IMR-90 (cell line): ENCODE measurements at regions not wholly inside any gene's neighbourhood (a gene's known extent, or its start where the extent isn't known, plus 50 kb on each side); places are given as distances from the start of the nearest gene placed in this dataset.

Experiments
- CHD1 ChIP-seq: IDR thresholded peaks from 2 replicates; pipeline ENCODE4 v1.6.1; 2012; ENCODE audit warnings: low read depth, low read length, improper control_type of control experiment
- MAFK ChIP-seq: IDR thresholded peaks from 2 replicates; pipeline ENCODE4 v1.6.1; 2012; ENCODE audit warnings: low read depth, low read length, improper control_type of control experiment
- POLR2A ChIP-seq: IDR thresholded peaks from 2 replicates; pipeline ENCODE4 v1.6.1; 2012; ENCODE audit warnings: mild to moderate bottlenecking, low read depth, low read length
- TF ChIP-seq, protein P1 (sequence below): conservative IDR thresholded peaks from 2 replicates; pipeline ENCODE4 v1.5.1; 2012; ENCODE audit warnings: mild to moderate bottlenecking, low read depth, low read length, improper control_type of control experiment

DNA sequence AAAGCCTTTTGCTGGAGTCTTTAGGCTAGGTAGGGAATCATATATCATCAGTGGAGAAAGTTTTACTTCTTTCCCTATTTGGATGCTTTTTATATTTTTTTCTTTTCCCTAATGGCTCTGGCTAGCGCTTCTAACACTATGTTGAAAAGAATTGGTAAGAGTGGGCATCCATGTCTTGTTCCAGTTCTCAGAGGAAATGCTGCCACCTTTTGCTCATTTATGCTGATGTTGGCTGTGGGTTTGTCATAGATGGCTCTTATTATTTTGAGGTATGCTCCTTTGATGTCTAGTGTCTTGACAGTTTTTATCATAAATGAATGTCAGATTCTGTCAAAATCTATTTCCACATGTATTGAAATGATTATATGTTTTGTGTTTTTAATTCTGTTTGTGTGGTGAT, 1544.1 kb downstream of the REEP3 start:
- TF ChIP-seq MAFK (no peak), POLR2A (no peak), CHD1 (no peak)
- TF ChIP-seq, protein P1, sequence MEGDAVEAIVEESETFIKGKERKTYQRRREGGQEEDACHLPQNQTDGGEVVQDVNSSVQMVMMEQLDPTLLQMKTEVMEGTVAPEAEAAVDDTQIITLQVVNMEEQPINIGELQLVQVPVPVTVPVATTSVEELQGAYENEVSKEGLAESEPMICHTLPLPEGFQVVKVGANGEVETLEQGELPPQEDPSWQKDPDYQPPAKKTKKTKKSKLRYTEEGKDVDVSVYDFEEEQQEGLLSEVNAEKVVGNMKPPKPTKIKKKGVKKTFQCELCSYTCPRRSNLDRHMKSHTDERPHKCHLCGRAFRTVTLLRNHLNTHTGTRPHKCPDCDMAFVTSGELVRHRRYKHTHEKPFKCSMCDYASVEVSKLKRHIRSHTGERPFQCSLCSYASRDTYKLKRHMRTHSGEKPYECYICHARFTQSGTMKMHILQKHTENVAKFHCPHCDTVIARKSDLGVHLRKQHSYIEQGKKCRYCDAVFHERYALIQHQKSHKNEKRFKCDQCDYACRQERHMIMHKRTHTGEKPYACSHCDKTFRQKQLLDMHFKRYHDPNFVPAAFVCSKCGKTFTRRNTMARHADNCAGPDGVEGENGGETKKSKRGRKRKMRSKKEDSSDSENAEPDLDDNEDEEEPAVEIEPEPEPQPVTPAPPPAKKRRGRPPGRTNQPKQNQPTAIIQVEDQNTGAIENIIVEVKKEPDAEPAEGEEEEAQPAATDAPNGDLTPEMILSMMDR = no peak
